Pancreas (tissue), 10 donors: ENCODE measurements at regions not wholly inside any gene's neighbourhood (a gene's known extent, or its start where the extent isn't known, plus 50 kb on each side); places are given as distances from the start of the nearest gene placed in this dataset.
"Not testable (repeated sequence)": the region's sequence is repeated elsewhere in the genome, so short reads cannot be mapped to it uniquely, and the experiment has no call there.

Experiments used
- ATAC-seq, 4 donors: fragments of 200-7000 bp; cut with Tn5 transposase; one replicate each; pipeline versions ENCODE4 v1.8.0 to v1.9.1; 2020; ENCODE audit warnings: mild to moderate bottlenecking in 4 of 4, moderate library complexity in 4 of 4
- DNase-seq, 6 donors: peaks; one replicate each; pipeline ENCODE4 v3.0.0-alpha.2; 2020
- FAIRE-seq: peaks from 2 replicates; lab custom pipeline; 2012; peaks lifted over from hg19 to GRCh38; lab: Jason Lieb, UNC
- H3K27ac ChIP-seq, 4 donors: fragments of 200-600 bp; sonication (generic); 1 replicate in 3 of 4; 2 replicates in 1 of 4; pipeline versions ENCODE4 v1.5.0 to v1.8.0; 2020
- H3K27me3 ChIP-seq, 4 donors: fragments of 200-600 bp; one replicate each; pipeline ENCODE4 v1.8.0; 2021
- H3K36me3 ChIP-seq, 3 donors: fragments of 200-600 bp; sonication (generic) in 1 of 3; one replicate each; pipeline versions ENCODE4 v1.5.0 to v1.8.0; 2020 to 2021
- H3K4me1 ChIP-seq, 3 donors: fragments of 200-600 bp; one replicate each; pipeline ENCODE4 v1.8.0; 2021
- H3K4me3 ChIP-seq, 4 donors: fragments of 200-600 bp; sonication (generic) in 2 of 4; one replicate each; pipeline versions ENCODE4 v1.5.0 to v1.8.0; 2020 to 2021
- H3K9me3 ChIP-seq, 4 donors: fragments of 200-600 bp; one replicate each; pipeline ENCODE4 v1.8.0; 2021
- WGBS, 2 donors: extraction: QIAGEN DNeasy Blood & Tissue Kit; methylation state at CpG; one replicate each; pipeline ENCODE4 v1.1.7; 2013; 5-methylcytosine and 5-hydroxymethylcytosine counted together
- intact Hi-C, 3 donors: fragments of 100-400 bp; cut with DNase I; formaldehyde crosslinking; loops; one replicate each; pipeline versions ENCODE4 v1.11.1 to v1.14.2; 2022
- donor health status: healthy with polysubstance abuse.
- donor health status: DM: no; HTN: no; CAD: no; lungs with moderate emphysema.
- donor health status: DM: no; HTN: no; CAD: no.
- donor health status: control.
- donor health status: control.
- donor health status: Bipolar disorder and iron deficiency.
- donor health status: DM: yes; HTN: yes; CAD: no.
- donor health status: DM: no; HTN: no; CAD: no.
- donor health status: DM: no; HTN: no; CAD: no.
- donor health status: DM: yes; HTN: yes; CAD: no.

DNA sequence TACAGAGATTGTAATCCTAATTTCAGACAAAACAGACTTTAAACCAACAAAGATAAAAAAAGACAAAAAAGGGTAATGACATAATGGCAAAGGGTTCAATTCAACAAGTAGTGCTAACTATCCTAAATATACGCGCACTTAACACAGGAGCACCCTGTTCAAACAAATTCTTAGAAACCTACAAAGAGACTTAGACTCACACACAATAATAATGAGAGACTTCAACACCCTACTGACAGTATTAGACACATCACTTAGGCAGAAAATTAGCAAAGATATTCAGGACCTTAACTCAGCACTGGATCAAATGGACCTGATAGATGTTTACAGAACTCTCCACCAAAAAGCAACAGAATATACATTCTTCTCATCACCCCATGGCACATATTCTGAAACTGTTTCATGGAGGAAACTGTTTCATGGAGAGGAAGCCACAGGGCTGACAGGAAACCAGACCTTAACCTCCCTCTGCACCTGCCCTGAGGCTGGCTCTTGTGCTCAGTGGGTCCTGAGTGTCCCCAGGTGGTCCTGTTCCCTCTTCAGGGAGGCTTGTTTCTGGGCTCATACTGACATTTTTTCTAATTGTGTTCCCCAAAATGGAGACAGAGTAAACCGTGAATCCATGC, 54.7 kb downstream of the OR4M2 start:
- H3K4me3 ChIP-seq, H3K4me1 ChIP-seq, H3K9me3 ChIP-seq, DNase-seq, H3K27me3 ChIP-seq, H3K27ac ChIP-seq, H3K36me3 ChIP-seq, FAIRE-seq, intact Hi-C loops, ATAC-seq: not testable (repeated sequence)
- no CpG with 5 or more reads among the region's 3 CpGs for WGBS, 2 donors

DNA sequence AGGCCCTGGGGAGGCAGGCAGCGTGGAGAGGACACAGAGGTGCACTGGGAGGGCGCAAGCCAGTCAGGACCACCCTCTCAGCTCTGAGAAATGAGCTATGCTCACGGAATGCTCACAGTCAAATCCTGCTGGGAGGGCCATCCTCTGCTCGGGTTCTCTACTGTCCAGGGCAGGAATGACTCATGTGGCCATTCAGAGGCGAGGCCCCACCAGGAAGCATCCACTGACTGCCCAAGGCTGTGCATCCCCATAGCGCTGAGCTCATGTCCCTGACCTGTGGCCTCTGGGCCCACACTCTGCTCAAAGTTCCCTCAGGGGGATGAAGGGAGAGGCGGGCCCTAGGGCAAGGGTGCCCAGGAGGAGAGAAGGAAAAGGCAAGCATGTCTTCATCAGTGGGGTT, 57.2 kb downstream of the OR4M2 start:
- WGBS, 2 donors = no CpG with 5 or more reads among the region's 7 CpGs
- intact Hi-C loops, H3K4me3 ChIP-seq, H3K36me3 ChIP-seq, H3K9me3 ChIP-seq, H3K27ac ChIP-seq, H3K4me1 ChIP-seq, ATAC-seq, DNase-seq, FAIRE-seq, H3K27me3 ChIP-seq: not testable (repeated sequence)

DNA sequence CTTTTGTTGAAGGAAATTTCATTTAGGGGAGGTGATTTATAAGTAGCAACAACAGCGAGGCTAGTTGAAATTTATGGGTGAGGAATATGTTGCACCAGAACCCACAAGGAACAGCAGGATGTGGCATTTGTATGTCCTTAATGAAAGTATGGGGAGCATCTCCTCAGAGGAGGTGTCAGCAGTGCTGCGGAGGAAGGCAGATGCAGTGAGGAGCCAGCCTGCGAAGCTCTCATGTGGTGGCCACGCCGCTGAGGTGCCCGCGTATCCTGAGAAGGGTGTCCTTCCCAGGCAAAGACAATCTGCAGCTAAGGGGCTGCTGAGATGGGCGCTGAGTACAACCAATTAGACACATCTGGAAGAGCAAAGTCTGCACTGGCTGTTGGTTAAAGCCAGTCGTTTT, 60.8 kb downstream of the OR4M2 start:
- H3K4me3 ChIP-seq, intact Hi-C loops, H3K27me3 ChIP-seq, H3K9me3 ChIP-seq, FAIRE-seq, H3K4me1 ChIP-seq, H3K36me3 ChIP-seq, H3K27ac ChIP-seq, ATAC-seq, DNase-seq: not testable (repeated sequence)
- no CpG with 5 or more reads among the region's 9 CpGs for WGBS, 2 donors

DNA sequence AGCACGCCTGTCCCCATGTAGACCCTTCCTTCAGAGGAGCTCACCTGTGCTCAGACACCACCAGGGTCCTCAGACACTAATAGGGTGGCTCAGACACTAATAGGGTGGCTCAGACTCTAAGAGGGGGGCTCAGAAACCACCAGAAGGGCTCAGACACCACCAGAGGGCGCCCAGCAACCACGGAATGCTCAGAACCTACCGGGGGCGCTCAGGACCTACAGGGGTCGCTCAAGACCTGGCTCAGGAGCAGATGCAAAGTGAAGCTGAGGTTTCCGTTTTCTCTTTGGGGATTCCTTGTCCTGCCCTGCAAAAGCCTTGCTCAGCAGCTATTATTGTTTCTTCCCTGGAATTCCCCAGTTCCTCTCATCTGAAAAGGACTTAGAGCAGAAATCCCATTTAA, 67.8 kb downstream of the OR4M2 start:
- intact Hi-C loops, FAIRE-seq, H3K4me1 ChIP-seq, H3K36me3 ChIP-seq, H3K27ac ChIP-seq, H3K4me3 ChIP-seq, ATAC-seq, H3K9me3 ChIP-seq, H3K27me3 ChIP-seq, DNase-seq: not testable (repeated sequence)
- no CpG with 5 or more reads among the region's 7 CpGs for WGBS, 2 donors

DNA sequence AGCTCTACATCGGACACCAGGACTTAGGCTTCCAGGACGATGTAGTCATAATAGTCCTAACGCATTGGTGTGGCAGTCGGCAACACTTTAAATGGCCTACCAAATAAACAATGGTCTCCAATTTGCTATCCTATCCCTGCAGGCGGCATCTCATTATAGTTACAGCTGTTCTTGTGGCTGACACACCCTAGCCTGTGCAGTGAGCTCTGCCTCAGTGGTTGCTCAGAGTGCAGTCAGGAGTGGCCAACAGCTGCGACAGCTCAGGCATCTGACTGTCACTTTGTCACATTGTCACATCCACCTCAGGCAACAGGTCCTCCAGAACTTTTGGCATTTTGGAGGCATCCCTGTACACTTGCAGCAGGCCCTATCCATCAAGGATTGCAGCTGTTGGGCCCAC, 77.9 kb downstream of the OR4M2 start:
- H3K36me3 ChIP-seq, FAIRE-seq, H3K9me3 ChIP-seq, H3K4me3 ChIP-seq, H3K27me3 ChIP-seq, DNase-seq, H3K27ac ChIP-seq, intact Hi-C loops, H3K4me1 ChIP-seq, ATAC-seq: not testable (repeated sequence)
- WGBS, 2 donors = no CpG with 5 or more reads among the region's 6 CpGs

DNA sequence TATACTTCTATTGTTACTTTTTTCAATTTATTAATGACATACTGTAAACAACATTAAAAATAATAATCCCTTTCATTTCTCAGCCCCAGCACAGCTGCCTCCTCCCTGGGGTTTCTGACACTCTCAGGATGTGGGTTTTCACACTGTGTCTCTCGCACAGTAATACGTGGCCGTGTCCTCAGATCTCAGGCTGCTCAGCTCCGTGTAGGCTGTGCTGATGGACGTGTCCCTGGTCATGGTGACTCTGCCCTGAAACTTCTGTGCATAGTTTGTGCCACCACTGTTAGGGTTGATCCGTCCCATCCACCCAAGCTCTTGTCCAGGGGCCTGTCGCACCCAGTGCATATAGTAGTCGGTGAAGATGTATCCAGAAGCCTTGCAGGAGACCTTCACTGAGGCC, 80.0 kb downstream of the OR4M2 start:
- FAIRE-seq, H3K27ac ChIP-seq, intact Hi-C loops, H3K27me3 ChIP-seq, DNase-seq, H3K4me1 ChIP-seq, H3K4me3 ChIP-seq, H3K36me3 ChIP-seq, ATAC-seq, H3K9me3 ChIP-seq: not testable (repeated sequence)
- no CpG with 5 or more reads among the region's 8 CpGs for WGBS, 2 donors

DNA sequence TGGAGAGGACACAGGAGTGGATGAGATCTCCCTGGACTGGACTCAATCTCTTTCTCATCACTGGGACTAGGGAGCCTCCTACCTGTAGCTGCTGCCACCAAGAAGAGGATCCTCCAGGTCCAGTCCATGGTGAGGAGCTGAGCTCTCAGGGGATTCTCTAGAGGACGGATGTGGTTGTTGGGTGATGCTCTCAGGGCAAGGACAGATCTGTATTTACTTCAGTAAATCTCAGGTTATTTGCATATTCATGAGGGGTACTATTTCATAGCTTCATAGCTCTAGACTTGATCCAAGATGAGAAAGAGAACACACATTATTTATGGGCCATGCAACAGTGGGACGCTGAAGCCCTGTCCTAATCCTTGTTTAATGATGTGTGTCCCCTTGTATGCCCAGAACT, 80.4 kb downstream of the OR4M2 start:
- DNase-seq, H3K9me3 ChIP-seq, intact Hi-C loops, FAIRE-seq, ATAC-seq, H3K36me3 ChIP-seq, H3K4me1 ChIP-seq, H3K27ac ChIP-seq, H3K4me3 ChIP-seq, H3K27me3 ChIP-seq: not testable (repeated sequence)
- WGBS, 2 donors = no CpG with 5 or more reads among the region's 2 CpGs

DNA sequence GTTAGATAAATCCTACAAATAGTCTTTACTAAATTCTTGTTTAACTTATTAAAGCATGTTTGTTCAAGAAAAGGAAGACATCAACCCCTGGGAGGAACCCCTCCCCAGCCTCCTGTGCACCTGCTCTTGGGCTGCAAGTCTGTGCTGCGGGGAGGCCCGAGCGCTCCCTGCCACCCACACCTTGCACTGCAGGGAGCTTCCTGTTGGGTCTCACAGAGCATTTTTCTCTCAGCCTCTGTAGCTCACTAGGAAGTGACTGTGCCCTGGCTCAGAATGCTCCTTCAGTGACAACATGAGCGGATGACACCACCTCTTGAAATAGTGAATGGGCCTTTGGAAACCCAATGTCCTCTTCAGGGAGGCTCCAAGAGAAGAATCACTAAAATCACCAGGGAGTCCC, 81.1 kb downstream of the OR4M2 start:
- H3K36me3 ChIP-seq, H3K27me3 ChIP-seq, intact Hi-C loops, H3K9me3 ChIP-seq, FAIRE-seq, ATAC-seq, DNase-seq, H3K4me1 ChIP-seq, H3K27ac ChIP-seq, H3K4me3 ChIP-seq: not testable (repeated sequence)
- no CpG with 5 or more reads among the region's 4 CpGs for WGBS, 2 donors

DNA sequence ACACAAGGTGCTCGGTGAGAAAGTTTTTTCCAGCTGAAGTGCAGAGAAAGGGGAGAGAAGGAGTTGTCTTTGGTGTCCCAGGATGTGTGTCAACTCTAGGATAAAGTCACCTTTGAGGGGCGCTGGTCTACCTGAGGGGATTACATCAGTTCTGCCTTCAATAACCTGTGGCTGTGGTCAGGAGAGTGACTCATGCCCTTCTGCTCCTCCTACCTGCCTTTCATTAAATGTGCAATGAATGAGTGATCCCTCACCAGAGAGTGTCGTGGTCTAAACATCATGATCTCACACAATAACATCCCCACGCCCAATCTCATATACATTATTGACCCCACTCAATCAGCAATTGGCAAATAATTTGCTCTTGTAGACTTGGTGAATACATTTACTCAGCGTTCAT, 83.4 kb downstream of the OR4M2 start:
- FAIRE-seq, DNase-seq, H3K4me1 ChIP-seq, H3K27me3 ChIP-seq, intact Hi-C loops, H3K27ac ChIP-seq, H3K36me3 ChIP-seq, ATAC-seq, H3K9me3 ChIP-seq, H3K4me3 ChIP-seq: not testable (repeated sequence)
- no CpG with 5 or more reads among the region's 5 CpGs for WGBS, 2 donors

DNA sequence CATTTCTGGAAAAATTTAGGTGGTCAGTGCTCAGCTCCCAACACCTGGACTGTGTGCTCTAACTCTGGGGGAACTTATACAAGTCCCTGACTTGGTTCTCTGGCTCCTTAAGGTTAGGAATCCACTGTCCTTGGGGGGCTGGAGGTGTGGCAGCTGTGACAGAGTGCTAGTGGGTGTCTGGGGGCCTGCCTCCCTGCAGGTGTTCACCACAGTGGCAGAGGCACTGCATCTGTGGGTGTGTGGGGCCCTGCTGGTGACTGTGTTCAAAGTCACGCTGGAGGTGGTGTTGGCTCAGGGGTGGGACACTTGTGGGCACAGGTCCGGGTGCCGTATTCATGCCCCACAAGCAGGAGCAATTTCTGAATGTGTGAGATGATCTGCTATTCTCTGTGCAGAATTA, 87.2 kb downstream of the OR4M2 start:
- no CpG with 5 or more reads among the region's 3 CpGs for WGBS, 2 donors
- H3K27ac ChIP-seq, H3K9me3 ChIP-seq, H3K4me3 ChIP-seq, H3K27me3 ChIP-seq, H3K4me1 ChIP-seq, intact Hi-C loops, H3K36me3 ChIP-seq, FAIRE-seq, ATAC-seq: not testable (repeated sequence)
- DNase-seq = peak in 1 of 6 donors; percentile 1

DNA sequence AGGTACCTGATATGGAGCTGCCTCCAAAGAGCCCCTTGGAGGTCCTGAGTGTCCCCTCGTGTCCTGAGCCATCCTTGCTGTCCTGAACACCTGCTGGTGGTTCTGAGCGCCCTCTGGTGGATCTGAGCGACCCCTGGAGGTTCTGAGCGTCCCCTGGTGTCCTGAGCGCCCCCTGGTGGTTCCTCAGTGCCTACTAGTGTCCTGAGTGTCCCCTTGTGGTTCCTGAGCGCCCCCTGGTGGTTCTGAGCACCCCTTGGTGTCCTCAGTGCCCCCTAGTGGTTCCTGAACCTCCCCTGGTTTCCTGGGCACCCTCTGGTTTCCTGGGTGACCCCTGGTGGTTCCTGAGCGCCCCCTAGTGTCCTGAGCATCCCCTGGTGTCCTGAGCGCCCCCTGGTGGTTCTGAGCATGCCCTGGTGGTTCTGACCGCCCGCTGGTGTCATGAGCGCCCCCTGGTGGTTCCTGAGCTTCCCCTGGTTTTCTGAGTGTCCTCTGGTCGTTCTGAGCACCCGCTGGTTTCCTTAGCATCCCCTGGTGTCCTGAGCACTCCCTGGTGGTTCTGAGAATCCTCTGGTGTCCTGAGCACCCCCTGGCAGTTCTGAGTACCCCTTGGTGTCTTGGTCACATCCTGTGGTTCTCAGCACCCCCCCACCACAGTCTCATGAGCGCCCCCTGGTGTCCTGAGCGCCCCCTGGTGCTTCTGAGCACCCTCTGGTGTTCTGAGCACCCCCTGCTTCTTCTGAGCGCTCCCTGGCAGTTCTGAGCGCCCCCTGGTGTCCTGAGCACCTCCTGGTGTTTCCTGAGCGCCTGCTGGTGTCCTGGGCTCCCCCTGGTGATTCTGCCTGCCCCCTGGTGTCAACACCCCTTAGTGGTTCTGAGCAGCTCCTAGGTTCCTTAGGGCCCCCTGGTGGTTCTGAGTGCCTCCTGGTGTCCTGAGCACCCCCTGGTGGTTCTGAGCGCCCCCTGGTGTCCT, 93.0 kb downstream of the OR4M2 start:
- H3K27ac ChIP-seq, intact Hi-C loops, FAIRE-seq, H3K36me3 ChIP-seq, DNase-seq, H3K9me3 ChIP-seq, H3K4me3 ChIP-seq, H3K4me1 ChIP-seq, H3K27me3 ChIP-seq: not testable (repeated sequence)
- peak in 2 of 4 donors; percentile 64 to 70 for ATAC-seq
- no CpG with 5 or more reads among the region's 19 CpGs for WGBS, 2 donors

DNA sequence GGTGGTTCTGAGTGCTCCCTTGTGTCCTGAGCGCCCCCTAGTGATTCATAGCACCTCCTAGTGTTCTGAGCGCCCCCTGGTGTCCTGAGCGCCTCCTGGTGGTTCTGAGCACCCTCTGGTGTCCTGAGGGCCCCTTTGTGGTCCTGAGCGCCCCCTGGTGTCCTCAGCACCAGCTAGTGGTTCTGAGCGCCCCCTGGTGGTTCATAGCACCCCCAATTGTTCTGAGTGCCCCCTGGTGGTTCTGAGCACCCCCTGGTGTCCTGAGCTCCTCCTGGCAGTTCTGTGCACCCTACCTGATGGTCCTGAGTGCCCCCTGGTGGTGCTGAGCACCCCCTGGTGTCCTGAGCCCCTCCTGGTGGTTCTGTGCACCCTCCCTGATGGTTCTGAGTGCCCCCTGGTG, 93.8 kb downstream of the OR4M2 start:
- FAIRE-seq, intact Hi-C loops, H3K27me3 ChIP-seq, ATAC-seq, H3K27ac ChIP-seq, H3K9me3 ChIP-seq, H3K36me3 ChIP-seq, H3K4me3 ChIP-seq, DNase-seq, H3K4me1 ChIP-seq: not testable (repeated sequence)
- WGBS, 2 donors = no CpG with 5 or more reads among the region's 5 CpGs
